ENCODE measurements at regions not wholly inside any gene's neighbourhood (a gene's known extent, or its start where the extent isn't known, plus 50 kb on each side); places are given as distances from the start of the nearest gene placed in this dataset.

- TF ChIP-seq CTCF (tag by site-specific recombination; IDR thresholded peaks at IDR 0.05): no peak
- TF ChIP-seq, protein P1, sequence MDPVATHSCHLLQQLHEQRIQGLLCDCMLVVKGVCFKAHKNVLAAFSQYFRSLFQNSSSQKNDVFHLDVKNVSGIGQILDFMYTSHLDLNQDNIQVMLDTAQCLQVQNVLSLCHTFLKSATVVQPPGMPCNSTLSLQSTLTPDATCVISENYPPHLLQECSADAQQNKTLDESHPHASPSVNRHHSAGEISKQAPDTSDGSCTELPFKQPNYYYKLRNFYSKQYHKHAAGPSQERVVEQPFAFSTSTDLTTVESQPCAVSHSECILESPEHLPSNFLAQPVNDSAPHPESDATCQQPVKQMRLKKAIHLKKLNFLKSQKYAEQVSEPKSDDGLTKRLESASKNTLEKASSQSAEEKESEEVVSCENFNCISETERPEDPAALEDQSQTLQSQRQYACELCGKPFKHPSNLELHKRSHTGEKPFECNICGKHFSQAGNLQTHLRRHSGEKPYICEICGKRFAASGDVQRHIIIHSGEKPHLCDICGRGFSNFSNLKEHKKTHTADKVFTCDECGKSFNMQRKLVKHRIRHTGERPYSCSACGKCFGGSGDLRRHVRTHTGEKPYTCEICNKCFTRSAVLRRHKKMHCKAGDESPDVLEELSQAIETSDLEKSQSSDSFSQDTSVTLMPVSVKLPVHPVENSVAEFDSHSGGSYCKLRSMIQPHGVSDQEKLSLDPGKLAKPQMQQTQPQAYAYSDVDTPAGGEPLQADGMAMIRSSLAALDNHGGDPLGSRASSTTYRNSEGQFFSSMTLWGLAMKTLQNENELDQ (tag by site-specific recombination; IDR thresholded peaks at IDR 0.05; ENCODE audit: low read depth): no peak
- TF ChIP-seq ZNF23 (tag by site-specific recombination; IDR thresholded peaks at IDR 0.05; ENCODE audit: borderline replicate concordance): no peak
- TF ChIP-seq ZNF549 (tag by site-specific recombination; IDR thresholded peaks at IDR 0.05): no peak
- no peak for TF ChIP-seq ZNF670 (tag by site-specific recombination; IDR thresholded peaks at IDR 0.05; ENCODE audit: low read depth)
- TF ChIP-seq ZNF221 (tag by site-specific recombination; IDR thresholded peaks at IDR 0.05; ENCODE audit: borderline replicate concordance): no peak
- no peak for TF ChIP-seq PRDM10 (tag by site-specific recombination; IDR thresholded peaks at IDR 0.05)
- TF ChIP-seq YY1 (tag by site-specific recombination; IDR thresholded peaks at IDR 0.05): no peak
- no peak for TF ChIP-seq KLF8 (tag by site-specific recombination; IDR thresholded peaks at IDR 0.05)
- TF ChIP-seq, protein P2, sequence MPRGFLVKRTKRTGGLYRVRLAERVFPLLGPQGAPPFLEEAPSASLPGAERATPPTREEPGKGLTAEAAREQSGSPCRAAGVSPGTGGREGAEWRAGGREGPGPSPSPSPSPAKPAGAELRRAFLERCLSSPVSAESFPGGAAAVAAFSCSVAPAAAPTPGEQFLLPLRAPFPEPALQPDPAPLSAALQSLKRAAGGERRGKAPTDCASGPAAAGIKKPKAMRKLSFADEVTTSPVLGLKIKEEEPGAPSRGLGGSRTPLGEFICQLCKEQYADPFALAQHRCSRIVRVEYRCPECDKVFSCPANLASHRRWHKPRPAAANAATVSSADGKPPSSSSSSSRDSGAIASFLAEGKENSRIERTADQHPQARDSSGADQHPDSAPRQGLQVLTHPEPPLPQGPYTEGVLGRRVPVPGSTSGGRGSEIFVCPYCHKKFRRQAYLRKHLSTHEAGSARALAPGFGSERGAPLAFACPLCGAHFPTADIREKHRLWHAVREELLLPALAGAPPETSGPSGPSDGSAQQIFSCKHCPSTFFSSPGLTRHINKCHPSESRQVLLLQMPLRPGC (tag by site-specific recombination; IDR thresholded peaks at IDR 0.05): no peak
- no peak for TF ChIP-seq GFI1B (tag by site-specific recombination; IDR thresholded peaks at IDR 0.05)
- TF ChIP-seq ZNF169 (tag by site-specific recombination; IDR thresholded peaks at IDR 0.05): no peak
Observed at GRCh38 chr7:91668217-91668616, 212.3 kb downstream of the MTERF1 start.
